Omental fat pad (tissue), 3 donors: ENCODE measurements at regions not wholly inside any gene's neighbourhood (a gene's known extent, or its start where the extent isn't known, plus 50 kb on each side); places are given as distances from the start of the nearest gene placed in this dataset.
"Not testable (repeated sequence)": the region's sequence is repeated elsewhere in the genome, so short reads cannot be mapped to it uniquely, and the experiment has no call there.

Experiments
- ATAC-seq: fragments of 150-250 bp; one replicate; pipeline ENCODE4 v1.9.1; 2016; ENCODE audit warnings: mild to moderate bottlenecking, moderate library complexity; ENCODE audit not compliant: low FRiP score
- DNase-seq: peaks from one replicate; pipeline ENCODE4 v3.0.0-alpha.2; 2019; ENCODE audit warnings: low spot score
- TF ChIP-seq, protein P1 (sequence below), 3 donors: fragments of 450-650 bp; IDR thresholded peaks; one replicate each; pipeline ENCODE4 v1.5.1; 2016 to 2017; ENCODE audit warnings: antibody characterized with exemption in 3 of 3, mild to moderate bottlenecking in 3 of 3, moderate library complexity in 2 of 3

GRCh38 chr5:145536133-145536532 lies 299.0 kb downstream of the PRELID2 start:
- ATAC-seq (peak; percentile 66), DNase-seq (no peak)
- TF ChIP-seq, protein P1, sequence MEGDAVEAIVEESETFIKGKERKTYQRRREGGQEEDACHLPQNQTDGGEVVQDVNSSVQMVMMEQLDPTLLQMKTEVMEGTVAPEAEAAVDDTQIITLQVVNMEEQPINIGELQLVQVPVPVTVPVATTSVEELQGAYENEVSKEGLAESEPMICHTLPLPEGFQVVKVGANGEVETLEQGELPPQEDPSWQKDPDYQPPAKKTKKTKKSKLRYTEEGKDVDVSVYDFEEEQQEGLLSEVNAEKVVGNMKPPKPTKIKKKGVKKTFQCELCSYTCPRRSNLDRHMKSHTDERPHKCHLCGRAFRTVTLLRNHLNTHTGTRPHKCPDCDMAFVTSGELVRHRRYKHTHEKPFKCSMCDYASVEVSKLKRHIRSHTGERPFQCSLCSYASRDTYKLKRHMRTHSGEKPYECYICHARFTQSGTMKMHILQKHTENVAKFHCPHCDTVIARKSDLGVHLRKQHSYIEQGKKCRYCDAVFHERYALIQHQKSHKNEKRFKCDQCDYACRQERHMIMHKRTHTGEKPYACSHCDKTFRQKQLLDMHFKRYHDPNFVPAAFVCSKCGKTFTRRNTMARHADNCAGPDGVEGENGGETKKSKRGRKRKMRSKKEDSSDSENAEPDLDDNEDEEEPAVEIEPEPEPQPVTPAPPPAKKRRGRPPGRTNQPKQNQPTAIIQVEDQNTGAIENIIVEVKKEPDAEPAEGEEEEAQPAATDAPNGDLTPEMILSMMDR (IDR thresholded peaks at IDR 0.05), result no peak

DNA sequence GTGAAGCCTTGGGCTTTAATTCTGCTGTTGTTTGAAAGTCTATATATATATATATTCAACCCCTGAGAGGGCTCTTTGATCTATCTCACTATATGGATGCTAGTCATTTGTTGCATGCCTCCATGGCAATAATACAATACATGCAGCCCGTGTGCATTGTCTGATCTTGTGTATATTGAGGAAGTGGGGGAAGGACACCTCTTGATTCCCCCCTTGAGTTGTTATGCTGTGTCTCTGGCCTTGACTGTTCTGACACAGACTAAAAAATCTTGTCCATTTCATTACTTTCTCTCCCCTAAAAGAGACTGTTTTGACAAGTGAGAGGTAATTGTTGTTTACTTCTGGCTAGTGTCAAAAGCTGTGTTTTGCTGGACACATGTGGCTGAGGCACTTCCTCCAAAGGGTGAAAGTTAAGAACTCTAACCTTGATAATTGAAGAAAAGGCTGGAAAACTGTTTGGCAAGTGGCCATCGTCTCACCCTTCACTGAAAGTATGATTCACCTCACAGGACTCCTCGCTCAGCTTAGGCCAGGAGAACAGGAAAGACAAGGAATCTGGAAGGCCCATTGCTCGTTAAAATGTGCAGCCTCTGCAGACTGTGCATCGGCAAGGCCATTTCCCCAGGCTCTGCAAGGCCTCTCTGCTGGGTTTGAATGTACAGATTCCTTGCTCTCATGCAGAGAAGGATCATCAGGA lies 304.0 kb downstream of the PRELID2 start:
- ATAC-seq (peak; percentile 79), DNase-seq (no peak)
- TF ChIP-seq, protein P1 (IDR thresholded peaks at IDR 0.05), result no peak

DNA sequence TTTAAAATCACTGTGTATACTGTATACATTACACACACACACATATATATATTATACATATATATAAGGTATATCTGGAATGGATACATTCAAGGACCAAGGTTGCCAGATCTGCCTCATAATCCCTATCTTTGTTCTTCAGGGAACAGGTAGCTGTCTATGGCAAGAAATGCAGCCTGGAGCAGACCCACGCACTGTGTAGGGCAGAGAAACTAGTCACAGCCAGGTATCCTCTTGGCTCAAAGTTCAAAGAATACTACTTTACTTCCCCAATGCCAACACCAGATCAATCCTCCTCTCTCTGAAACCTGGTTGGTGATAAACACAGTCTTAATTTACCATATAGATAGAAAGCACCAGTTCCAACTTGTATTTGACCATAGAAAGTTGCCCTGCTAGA lies 313.6 kb downstream of the PRELID2 start:
- ATAC-seq (no peak), DNase-seq (no peak)
- TF ChIP-seq, protein P1 (IDR thresholded peaks at IDR 0.05), result no peak

DNA sequence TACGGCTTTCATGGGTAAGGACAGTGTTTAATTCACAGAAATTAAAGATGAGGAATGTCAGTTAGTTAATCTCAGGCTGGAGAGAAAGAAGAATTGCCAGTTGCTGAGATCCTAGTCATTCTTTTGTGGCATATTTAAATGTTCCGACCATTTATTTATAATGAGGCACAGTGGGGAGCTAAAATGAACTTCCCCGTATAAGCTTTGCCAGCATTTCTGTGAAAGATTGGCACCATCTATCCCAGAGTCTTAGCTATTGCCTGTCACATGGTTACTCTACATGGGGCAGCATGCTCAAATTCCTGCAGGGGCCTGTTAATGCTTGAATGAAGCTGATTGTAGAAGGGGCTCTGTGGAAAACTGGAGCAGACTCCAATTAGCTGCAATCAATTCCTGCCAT lies 314.1 kb downstream of the PRELID2 start:
- DNase-seq (no peak), ATAC-seq (no peak)
- TF ChIP-seq, protein P1 (IDR thresholded peaks at IDR 0.05), result no peak

- no peak for ATAC-seq
- TF ChIP-seq, protein P1 (IDR thresholded peaks at IDR 0.05), result no peak
- no peak for DNase-seq
Observed at GRCh38 chr5:145520335-145520734, 314.8 kb downstream of the PRELID2 start.

DNA sequence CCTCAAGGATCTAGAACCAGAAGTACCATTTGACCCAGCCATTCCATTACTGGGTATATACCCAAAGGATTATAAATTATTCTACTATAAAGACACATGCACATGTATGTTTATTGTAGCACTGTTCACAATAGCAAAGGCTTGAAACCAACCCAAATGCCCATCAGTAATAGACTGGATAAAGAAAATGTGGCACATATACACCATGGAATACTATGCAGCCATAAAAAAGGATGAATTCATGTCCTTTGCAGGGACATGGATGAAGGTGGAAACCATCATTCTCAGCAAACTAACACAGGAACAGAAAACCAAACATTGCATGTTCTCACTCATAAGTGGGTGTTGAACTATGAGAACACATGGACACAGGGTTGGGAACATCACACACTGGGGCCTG lies 317.6 kb downstream of the PRELID2 start:
- not testable (repeated sequence) for ATAC-seq, DNase-seq

- TF ChIP-seq, protein P1 (IDR thresholded peaks at IDR 0.05), result no peak
- DNase-seq (no peak), ATAC-seq (no peak)
Observed at GRCh38 chr5:145511351-145511750, 323.8 kb downstream of the PRELID2 start.
